Dendritic cell treated with granulocyte-macrophage colony-stimulating factor and Interleukin-4, amounts not matched to agents 40 ng/mL and 50 ng/mL, for 4 days (primary cell): ENCODE measurements at regions not wholly inside any gene's neighbourhood (a gene's known extent, or its start where the extent isn't known, plus 50 kb on each side); places are given as distances from the start of the nearest gene placed in this dataset.
"Not testable (repeated sequence)": the region's sequence is repeated elsewhere in the genome, so short reads cannot be mapped to it uniquely, and the experiment has no call there.

Experiments used
- H3K27ac Mint-ChIP-seq: one replicate; pipeline ENCODE4 v1.8.0; 2022; ENCODE audit warnings: mild to moderate bottlenecking, mixed read lengths
- H3K27me3 Mint-ChIP-seq: one replicate; pipeline ENCODE4 v1.8.0; 2022; ENCODE audit warnings: mild to moderate bottlenecking, mixed read lengths
- H3K36me3 Mint-ChIP-seq: one replicate; pipeline ENCODE4 v1.8.0; 2022; ENCODE audit warnings: low read depth, mixed read lengths
- H3K4me1 Mint-ChIP-seq: one replicate; pipeline ENCODE4 v1.8.0; 2022; ENCODE audit warnings: low read depth, mixed read lengths
- H3K4me3 Mint-ChIP-seq: one replicate; pipeline ENCODE4 v1.8.0; 2022; ENCODE audit warnings: mild to moderate bottlenecking, moderate library complexity, mixed read lengths
- H3K9me3 Mint-ChIP-seq: one replicate; pipeline ENCODE4 v1.8.0; 2022; ENCODE audit warnings: mixed read lengths
- intact Hi-C: fragments of 100-400 bp; cut with micrococcal nuclease; formaldehyde crosslinking; loops from one replicate; pipeline ENCODE4 v1.15.0; 2022

DNA sequence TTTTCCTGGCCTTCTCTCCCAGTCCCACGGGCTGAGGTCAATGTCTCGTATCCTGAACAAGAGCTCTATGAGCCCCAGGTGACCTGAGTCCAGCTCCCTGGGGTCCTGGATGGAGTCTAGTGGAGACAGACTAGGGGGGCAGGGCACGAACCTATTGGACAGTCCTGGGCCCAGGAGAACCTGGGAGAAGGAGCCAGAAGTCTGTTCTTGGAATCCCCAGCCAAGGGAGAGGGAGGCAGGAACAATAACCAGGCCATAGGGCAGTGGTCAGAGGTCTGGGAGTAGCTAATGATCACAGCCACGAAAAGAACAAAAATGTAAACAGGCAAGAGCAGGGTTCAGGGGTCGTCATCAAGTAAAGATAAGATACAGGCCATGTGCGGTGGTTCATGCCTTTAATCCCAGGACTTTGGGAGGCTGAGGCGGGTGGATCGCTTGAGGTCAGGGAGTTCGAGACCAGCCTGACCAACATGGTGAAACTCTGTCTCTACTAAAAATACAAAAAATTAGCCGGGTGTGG, 60.8 kb downstream of the COPRS start:
- no peak overlapping the region for H3K27ac Mint-ChIP-seq
- no peaks in the 10 kb centered on the region for H3K27me3 Mint-ChIP-seq
- no peaks in the 10 kb centered on the region for H3K36me3 Mint-ChIP-seq
- intact Hi-C loops = no loop called here
- peaks cover 12% of the 10 kb centered on the region for H3K4me1 Mint-ChIP-seq
- H3K9me3 Mint-ChIP-seq = no peaks in the 10 kb centered on the region
- H3K4me3 Mint-ChIP-seq = no peak overlapping the region

DNA sequence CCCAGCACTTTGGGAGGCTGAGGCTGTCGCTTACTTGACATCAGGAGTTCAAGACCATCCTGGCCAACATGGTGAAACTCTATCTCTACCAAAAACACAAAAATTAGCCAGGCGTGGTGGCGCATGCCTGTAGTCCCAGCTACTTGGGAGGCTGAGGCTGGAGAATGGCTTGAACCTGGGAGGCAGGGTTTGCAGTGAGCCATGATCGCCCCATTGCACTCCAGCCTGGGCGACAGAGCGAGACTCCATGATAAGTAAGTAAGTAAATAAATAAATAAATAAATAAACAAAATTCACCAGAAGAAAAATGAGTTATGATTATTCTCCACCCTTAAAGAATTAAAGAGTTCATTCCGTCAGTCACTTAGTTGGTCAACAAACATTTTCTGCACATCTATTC, 63.1 kb downstream of the COPRS start:
- H3K4me3 Mint-ChIP-seq, H3K36me3 Mint-ChIP-seq, H3K27ac Mint-ChIP-seq, H3K4me1 Mint-ChIP-seq, intact Hi-C loops, H3K9me3 Mint-ChIP-seq: not testable (repeated sequence)
- peaks cover 11% of the 10 kb centered on the region for H3K27me3 Mint-ChIP-seq

DNA sequence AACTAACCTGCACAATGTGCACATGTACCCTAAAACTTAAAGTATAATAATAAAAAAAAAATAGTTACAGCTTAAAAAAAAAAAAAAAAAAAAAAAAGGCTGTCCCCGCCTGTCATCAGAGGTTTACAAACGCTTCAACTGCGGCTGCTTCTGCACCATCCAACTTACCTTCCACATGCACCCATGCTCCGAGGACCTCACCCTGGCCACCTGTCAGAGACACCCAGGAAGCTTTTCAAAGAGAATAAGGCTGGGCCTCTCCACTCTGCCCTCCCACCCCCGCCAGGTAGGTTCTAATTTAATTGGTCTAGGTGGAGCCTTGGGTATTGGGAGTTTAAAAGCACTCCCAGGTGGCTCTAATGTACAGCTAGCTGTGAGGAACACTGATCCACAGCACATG, 64.9 kb downstream of the COPRS start:
- Mint-ChIP-seq H3K4me1 (peaks cover 6% of the 10 kb centered on the region), H3K27me3 (peaks cover 11% of the 10 kb centered on the region), H3K36me3 (no peaks in the 10 kb centered on the region)

DNA sequence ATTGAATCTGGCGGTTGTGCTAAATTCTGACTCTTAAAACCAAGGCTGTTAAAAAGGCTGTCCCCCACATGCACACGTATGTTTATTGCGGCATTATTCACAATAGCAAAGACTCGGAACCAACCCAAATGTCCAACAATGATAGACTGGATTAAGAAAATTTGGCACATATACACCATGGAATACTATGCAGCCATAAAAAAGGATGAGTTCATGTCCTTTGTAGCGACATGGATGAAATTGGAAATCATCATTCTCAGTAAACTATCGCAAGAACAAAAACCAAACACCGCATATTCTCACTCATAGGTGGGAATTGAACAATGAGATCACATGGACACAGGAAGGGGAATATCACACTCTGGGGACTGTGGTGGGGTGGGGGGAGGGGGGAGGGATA, 65.4 kb downstream of the COPRS start:
- H3K27ac Mint-ChIP-seq, H3K4me3 Mint-ChIP-seq, H3K36me3 Mint-ChIP-seq, H3K4me1 Mint-ChIP-seq, intact Hi-C loops, H3K9me3 Mint-ChIP-seq: not testable (repeated sequence)
- peaks cover 11% of the 10 kb centered on the region for H3K27me3 Mint-ChIP-seq

More for the DNA sequence above, 64.9 kb downstream of the COPRS start:
- intact Hi-C loops = no loop called here
- H3K4me3 Mint-ChIP-seq = no peak overlapping the region
- no peaks in the 10 kb centered on the region for H3K9me3 Mint-ChIP-seq
- no peak overlapping the region for H3K27ac Mint-ChIP-seq

DNA sequence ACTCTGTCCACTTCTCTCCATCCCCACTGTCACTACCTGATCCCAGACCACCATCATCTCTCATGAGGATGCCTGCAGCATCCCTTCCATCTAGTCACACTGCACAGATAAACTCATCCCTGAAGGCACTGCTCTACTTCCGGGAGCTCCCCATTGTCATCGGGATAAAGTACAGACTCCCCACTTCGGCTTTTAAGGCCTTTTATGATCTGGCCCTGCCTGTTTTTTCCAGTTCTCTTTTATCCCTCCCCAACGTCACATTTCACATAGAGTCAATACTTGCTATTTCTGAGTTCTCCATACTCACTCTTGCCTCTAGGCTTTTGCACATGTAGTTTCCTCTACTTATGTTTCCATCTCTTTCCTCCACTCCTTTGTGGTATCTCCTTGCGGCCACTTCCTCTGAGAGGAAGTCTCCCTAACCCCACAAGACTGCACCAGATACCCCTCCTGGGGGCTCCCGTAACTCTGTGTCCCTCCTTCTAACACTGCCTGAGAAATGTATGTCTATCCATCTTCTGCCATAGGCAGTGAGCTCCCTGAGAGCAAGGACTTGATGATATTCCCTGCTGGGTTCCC, 66.9 kb downstream of the COPRS start:
- Mint-ChIP-seq H3K36me3 (no peaks in the 10 kb centered on the region), H3K4me1 (peaks cover 17% of the 10 kb centered on the region), H3K9me3 (no peaks in the 10 kb centered on the region), H3K4me3 (no peak overlapping the region), H3K27ac (no peak overlapping the region), H3K27me3 (peaks cover 11% of the 10 kb centered on the region)
- intact Hi-C loops = no loop called here

DNA sequence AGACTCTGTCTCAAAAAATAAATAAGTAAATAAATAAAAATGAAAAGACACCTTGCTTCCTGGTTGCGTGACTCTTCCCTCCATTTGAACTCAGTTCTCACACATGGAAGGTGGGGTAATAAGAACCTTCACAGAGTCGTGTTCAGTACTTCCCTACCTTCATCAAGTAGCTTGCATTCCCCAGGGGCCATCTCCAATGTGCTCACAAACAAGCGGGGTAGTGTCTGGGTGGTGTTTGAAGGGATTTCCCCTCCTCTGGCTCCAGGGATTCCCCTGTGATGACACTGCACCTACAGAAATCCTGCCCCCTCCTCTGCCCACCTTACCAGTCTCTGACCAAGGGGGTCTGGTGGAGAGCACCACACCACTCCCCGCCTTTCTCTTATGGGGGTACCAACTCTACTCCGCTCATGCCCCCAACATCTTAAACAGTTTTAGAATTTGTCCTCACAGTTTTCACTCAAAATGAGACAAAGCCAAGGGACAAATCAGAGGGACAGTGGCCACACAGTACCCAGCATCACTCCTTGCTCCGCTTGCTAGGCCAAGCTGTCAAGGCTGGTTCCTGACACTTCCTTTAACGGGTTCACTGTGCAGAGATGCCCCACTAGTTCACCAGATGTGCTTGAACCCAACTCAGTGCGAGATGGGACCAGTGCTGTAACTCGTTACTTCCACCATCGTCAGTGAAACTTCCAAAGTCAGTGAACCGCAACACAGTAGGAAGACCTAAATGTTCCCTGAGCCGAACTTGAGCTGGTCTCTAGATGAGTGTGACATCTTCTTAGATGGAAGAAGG, 69.1 kb downstream of the COPRS start:
- Mint-ChIP-seq H3K36me3 (no peaks in the 10 kb centered on the region), H3K4me3 (no peak overlapping the region), H3K27me3 (peaks cover 13% of the 10 kb centered on the region), H3K9me3 (no peaks in the 10 kb centered on the region), H3K27ac (peak overlapping the region; percentile 34), H3K4me1 (peaks cover 17% of the 10 kb centered on the region)
- intact Hi-C loops = no loop called here

DNA sequence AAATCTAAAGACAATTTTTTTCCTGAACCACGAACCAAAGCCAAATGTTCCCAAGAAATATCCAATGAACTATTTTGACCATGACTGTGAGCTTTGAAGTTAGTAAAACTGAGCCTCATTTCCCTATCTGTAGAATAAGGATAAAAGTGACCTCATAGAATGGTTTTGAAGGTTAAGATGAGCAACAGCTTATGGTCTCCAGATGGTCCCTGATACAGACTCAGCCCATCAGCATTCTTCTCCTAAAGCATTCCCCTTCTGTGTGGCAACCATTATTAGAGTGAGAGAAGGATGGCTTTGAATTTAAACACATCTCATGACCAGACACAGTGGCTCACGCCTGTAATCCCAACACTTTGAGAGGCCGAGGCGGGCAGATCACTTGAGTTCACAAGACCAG, 70.1 kb downstream of the COPRS start:
- H3K4me3 Mint-ChIP-seq = no peak overlapping the region
- intact Hi-C loops = no loop called here
- no peaks in the 10 kb centered on the region for H3K36me3 Mint-ChIP-seq
- H3K9me3 Mint-ChIP-seq = no peaks in the 10 kb centered on the region
- peaks cover 17% of the 10 kb centered on the region for H3K4me1 Mint-ChIP-seq
- H3K27me3 Mint-ChIP-seq = peaks cover 13% of the 10 kb centered on the region
- H3K27ac Mint-ChIP-seq = no peak overlapping the region

DNA sequence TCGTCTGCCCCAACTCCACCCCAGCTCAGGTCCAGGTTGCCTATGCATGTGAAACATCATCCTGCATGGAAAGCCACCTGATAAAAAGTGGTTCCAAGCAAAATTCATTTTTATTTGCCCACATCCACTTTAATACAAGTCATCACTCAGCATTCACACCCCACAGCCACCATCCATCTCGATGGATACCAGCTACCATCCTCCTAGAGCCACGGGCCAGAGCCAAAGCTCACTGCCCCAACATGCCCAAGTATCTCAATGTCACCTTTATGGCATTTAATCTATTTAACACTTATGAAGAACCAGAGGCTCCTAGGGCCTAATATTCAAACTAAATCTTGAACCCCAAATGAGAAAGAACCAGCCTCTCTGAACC, 70.5 kb downstream of the COPRS start:
- intact Hi-C loops = no loop called here
- Mint-ChIP-seq H3K27ac (no peak overlapping the region), H3K36me3 (no peaks in the 10 kb centered on the region), H3K27me3 (peaks cover 13% of the 10 kb centered on the region), H3K4me3 (no peak overlapping the region), H3K9me3 (no peaks in the 10 kb centered on the region), H3K4me1 (peaks cover 17% of the 10 kb centered on the region)

DNA sequence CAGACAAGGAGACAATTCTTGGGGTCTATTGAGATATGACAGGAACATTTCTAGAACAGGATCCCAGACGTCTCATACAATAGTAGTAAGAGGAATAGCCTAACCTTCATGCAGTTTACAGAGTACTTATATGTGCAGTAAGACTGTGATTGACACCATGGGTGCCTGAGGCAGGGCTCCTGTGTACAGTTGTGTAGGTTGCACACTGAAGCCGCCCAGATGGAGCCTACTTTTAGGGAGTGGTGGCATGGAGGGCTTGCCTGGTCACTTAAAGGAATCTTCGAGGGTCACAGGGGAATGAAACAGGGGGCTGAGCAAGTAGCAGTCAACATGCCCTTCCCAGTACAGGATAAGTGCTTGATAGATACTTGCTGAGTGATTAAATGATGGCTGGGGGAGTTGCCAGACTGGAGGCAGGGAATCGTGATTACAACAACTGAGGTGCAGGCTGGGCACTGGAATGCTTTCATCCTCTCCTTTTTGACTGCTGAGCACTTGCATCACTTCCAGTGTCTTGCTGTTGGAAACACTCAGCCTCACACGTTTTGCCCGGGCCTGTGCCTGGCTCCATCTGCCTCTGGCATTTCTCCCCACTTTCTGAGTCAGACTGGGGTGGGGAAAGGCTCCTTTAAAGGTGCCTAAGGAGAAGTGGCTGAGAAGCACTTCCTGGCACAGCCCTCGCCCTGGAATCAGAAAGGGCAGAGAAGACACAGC, 71.0 kb downstream of the COPRS start:
- peaks cover 17% of the 10 kb centered on the region for H3K4me1 Mint-ChIP-seq
- H3K4me3 Mint-ChIP-seq = no peak overlapping the region
- peaks cover 13% of the 10 kb centered on the region for H3K27me3 Mint-ChIP-seq
- no peaks in the 10 kb centered on the region for H3K36me3 Mint-ChIP-seq
- no peak overlapping the region for H3K27ac Mint-ChIP-seq
- intact Hi-C loops = no loop called here
- H3K9me3 Mint-ChIP-seq = no peaks in the 10 kb centered on the region

DNA sequence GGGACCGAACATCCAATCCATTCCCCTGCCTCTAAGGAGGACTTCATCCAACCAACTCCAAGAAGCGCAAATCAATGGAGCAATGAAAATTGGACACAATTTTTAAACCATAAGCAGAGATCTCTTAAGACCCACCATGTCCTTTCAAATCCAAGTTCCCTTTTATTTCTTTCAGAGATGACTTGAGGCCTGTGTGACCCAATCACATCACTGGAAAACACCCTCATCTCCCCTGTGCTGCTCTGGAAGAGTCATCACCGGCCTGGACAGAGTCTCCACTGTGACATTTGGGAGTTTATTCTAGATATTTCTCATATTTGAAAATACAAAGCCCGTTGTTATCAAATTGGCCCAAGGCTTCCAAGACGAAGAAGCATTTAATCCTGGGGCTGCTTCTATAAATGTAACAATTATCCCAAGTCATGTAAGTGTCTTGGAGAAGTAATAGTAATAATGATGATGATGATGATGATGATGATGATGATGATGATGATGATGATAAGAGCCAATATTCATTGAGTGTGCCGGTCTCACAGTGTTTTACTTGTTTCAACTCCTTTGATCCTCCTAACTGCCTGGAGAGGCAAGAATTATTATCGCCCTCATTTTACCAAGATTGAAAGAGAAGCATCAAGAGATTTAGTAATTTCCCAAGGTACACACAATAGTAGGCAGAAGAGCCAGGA, 72.1 kb downstream of the COPRS start:
- Mint-ChIP-seq H3K27ac (no peak overlapping the region), H3K4me3 (no peak overlapping the region), H3K9me3 (no peaks in the 10 kb centered on the region), H3K27me3 (peaks cover 6% of the 10 kb centered on the region), H3K36me3 (no peaks in the 10 kb centered on the region), H3K4me1 (peaks cover 13% of the 10 kb centered on the region)
- intact Hi-C loops = no loop called here

DNA sequence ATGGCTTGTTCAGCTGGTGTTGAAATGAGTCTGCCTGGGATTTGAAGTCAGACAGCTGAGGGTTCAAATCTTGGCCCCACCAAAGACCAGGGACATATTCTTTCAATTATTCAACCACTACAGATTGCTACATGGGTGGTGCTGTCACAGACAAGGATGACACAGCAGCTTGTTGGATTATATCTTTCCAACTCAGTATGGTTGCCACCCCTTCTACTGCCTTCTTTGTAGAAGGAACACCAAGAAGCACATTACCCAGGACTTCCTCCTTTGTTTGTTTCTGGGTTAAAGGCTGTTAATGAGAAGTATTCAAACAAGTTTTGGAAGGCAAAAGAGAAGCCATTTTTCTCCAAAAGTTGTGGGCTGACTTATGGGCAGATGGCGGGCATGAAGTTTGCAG, 78.6 kb downstream of the COPRS start:
- intact Hi-C loops = no loop called here
- H3K27me3 Mint-ChIP-seq = peaks cover under 1% of the 10 kb centered on the region
- H3K36me3 Mint-ChIP-seq = no peaks in the 10 kb centered on the region
- peaks cover 18% of the 10 kb centered on the region for H3K4me1 Mint-ChIP-seq
- H3K4me3 Mint-ChIP-seq = no peak overlapping the region
- no peaks in the 10 kb centered on the region for H3K9me3 Mint-ChIP-seq
- H3K27ac Mint-ChIP-seq = peak overlapping the region; percentile 54

DNA sequence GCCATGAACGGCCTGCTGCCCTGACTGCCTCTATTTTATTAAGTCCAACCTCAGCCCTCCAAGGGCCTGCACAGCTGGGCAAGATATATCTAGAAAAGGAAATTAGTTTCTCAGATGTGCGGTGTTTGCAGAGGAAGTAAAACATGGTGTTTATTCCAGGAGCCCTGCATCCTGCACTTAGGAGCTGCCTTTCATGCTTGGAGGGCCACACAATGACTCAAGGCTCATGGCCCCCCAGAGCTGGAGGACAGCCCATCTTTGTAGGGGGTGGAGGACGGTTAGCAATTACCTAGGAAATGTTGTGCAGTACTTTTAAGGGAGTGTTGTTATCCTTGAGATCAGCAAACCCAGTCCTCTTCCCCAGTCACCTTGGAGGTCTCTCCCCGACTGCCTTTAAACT, 80.5 kb downstream of the COPRS start:
- Mint-ChIP-seq H3K4me3 (no peak overlapping the region), H3K4me1 (peaks cover 22% of the 10 kb centered on the region), H3K36me3 (no peaks in the 10 kb centered on the region), H3K27ac (no peak overlapping the region), H3K27me3 (no peaks in the 10 kb centered on the region), H3K9me3 (no peaks in the 10 kb centered on the region)
- intact Hi-C loops = no loop called here

DNA sequence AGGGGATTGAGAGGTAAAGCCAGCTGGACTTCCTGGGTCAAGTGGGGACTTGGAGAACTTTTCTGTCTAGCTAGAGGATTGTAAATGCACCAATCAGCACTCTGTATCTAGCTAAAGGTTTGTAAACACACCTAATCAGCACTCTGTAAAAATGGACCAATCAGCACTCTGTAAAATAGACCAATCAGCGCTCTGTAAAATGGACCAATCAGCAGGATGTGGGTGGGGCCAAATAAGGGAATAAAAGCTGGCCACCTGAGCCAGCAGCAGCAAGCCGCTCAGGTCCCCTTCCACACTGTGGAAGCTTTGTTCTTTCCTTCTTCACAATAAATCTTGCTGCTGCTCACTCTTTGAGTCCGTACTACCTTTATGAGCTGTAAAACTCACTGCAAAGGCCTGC, 87.7 kb downstream of the COPRS start:
- H3K9me3 Mint-ChIP-seq, H3K27me3 Mint-ChIP-seq, H3K27ac Mint-ChIP-seq, H3K36me3 Mint-ChIP-seq, H3K4me3 Mint-ChIP-seq, intact Hi-C loops: not testable (repeated sequence)
- peaks cover 31% of the 10 kb centered on the region for H3K4me1 Mint-ChIP-seq

DNA sequence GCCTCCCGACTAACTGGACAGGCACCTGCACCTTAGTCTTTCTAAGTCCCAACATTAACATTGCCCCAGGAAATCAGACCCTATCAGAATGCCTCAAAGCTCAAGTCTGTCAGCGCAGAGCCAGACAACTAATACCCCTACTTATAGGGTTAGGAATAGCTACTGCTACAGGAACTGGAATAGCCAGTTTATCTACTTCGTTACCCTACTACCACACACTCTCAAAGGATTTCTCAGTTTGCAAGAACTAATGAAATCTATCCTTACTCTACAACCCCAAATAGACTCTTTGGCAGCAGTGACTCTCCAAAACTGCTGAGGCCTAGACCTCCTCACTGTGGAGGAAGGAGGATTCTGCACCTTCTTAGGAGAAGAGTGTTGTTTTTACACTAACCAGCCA, 88.5 kb downstream of the COPRS start:
- H3K9me3 Mint-ChIP-seq, H3K36me3 Mint-ChIP-seq, H3K27ac Mint-ChIP-seq, intact Hi-C loops, H3K27me3 Mint-ChIP-seq, H3K4me3 Mint-ChIP-seq: not testable (repeated sequence)
- H3K4me1 Mint-ChIP-seq = peaks cover 31% of the 10 kb centered on the region
